ENCODE measurements at regions not wholly inside any gene's neighbourhood (a gene's known extent, or its start where the extent isn't known, plus 50 kb on each side); places are given as distances from the start of the nearest gene placed in this dataset.

DNA sequence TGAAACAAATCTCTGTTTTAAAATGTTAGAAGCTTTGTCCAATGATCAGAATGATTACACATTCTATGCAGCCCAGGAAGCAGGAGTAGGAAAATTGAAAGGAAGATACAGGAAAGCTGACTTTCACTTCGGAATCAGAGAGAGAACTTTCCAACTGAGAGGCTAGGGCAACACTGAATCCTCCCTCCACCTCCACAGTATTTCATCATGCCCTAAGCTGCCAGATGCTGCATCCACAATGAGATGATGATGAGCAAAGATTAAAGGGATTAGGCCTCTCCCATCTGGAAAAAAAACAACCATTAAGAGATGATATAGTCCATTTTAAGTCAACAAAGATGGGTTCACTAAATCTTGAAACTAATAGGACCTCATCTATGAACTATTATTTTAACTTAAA lies 215.6 kb downstream of the GPR37 start:
- peaks cover 10% of the 10 kb centered on the region for H3K4me1 Mint-ChIP-seq
- H3K4me3 ChIP-seq = no peak overlapping the region
- no peaks in the 10 kb centered on the region for H3F3A ChIP-seq (ENCODE audit: low read depth)
- H3K36me3 ChIP-seq = no peaks in the 10 kb centered on the region
- no peak overlapping the region for H2AFZ ChIP-seq (replicated peaks)
- no peak overlapping the region for H3K27ac ChIP-seq
- no peaks in the 10 kb centered on the region for H3K4me1 ChIP-seq
- no peak overlapping the region for H3K27ac Mint-ChIP-seq
- no peaks in the 10 kb centered on the region for H3K9me3 Mint-ChIP-seq
- no peak overlapping the region for H3K9ac ChIP-seq
- H3K27me3 ChIP-seq = no peaks in the 10 kb centered on the region
- no peak overlapping the region for H3K4me3 Mint-ChIP-seq
- H3K79me2 ChIP-seq (ENCODE audit: low read depth) = no peaks in the 10 kb centered on the region
- H3K4me2 ChIP-seq = no peak overlapping the region
- H3K9me3 ChIP-seq (ENCODE audit: low read depth) = no peaks in the 10 kb centered on the region
- no peak for DNase-seq (ENCODE audit: low spot score)
- no peaks in the 10 kb centered on the region for H3K36me3 Mint-ChIP-seq
- no peak for TF ChIP-seq EZH2 (IDR thresholded peaks at IDR 0.05)
- no peaks in the 10 kb centered on the region for H3K27me3 Mint-ChIP-seq (ENCODE audit: insufficient read depth, low read depth)
- H4K20me1 ChIP-seq (ENCODE audit: low read depth) = no peaks in the 10 kb centered on the region

DNA sequence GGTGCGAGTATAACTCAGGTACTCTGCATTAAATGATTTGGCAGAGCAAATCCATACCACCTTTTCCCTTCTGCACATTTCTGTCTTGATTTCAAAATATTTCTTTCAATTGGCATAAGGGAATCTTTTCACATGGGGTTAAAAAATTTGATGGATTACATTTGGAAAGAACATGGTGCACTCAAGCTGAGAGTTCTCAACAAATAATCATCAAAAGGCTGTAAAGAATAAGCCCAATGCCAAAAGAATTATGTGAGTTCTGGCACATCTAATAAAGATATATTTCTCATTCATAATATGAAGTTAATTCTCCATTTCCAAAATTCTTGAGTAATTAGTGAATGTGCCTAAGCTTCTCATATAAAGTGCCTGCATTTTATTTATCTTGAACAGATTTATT lies 223.1 kb downstream of the GPR37 start:
- Mint-ChIP-seq H3K36me3 (no peaks in the 10 kb centered on the region), H3K27me3 (ENCODE audit: insufficient read depth, low read depth) (no peaks in the 10 kb centered on the region), H3K4me3 (no peak overlapping the region), H3K4me1 (no peaks in the 10 kb centered on the region), H3K27ac (no peak overlapping the region), H3K9me3 (no peaks in the 10 kb centered on the region)
- TF ChIP-seq EZH2 (IDR thresholded peaks at IDR 0.05) (no peak), EZH2phosphoT487 (IDR thresholded peaks at IDR 0.05) (no peak)
- TF ChIP-seq, protein P1, sequence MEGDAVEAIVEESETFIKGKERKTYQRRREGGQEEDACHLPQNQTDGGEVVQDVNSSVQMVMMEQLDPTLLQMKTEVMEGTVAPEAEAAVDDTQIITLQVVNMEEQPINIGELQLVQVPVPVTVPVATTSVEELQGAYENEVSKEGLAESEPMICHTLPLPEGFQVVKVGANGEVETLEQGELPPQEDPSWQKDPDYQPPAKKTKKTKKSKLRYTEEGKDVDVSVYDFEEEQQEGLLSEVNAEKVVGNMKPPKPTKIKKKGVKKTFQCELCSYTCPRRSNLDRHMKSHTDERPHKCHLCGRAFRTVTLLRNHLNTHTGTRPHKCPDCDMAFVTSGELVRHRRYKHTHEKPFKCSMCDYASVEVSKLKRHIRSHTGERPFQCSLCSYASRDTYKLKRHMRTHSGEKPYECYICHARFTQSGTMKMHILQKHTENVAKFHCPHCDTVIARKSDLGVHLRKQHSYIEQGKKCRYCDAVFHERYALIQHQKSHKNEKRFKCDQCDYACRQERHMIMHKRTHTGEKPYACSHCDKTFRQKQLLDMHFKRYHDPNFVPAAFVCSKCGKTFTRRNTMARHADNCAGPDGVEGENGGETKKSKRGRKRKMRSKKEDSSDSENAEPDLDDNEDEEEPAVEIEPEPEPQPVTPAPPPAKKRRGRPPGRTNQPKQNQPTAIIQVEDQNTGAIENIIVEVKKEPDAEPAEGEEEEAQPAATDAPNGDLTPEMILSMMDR (IDR thresholded peaks at IDR 0.05) = no peak
- Histone ChIP-seq H3K27ac (no peak overlapping the region), H3K4me1 (no peaks in the 10 kb centered on the region), H3F3A (ENCODE audit: low read depth) (no peaks in the 10 kb centered on the region), H3K4me3 (no peak overlapping the region), H4K20me1 (ENCODE audit: low read depth) (no peaks in the 10 kb centered on the region), H3K9ac (no peak overlapping the region), H3K79me2 (ENCODE audit: low read depth) (no peaks in the 10 kb centered on the region), H3K36me3 (no peaks in the 10 kb centered on the region), H3K9me3 (ENCODE audit: low read depth) (no peaks in the 10 kb centered on the region), H3K27me3 (no peaks in the 10 kb centered on the region), H3K4me2 (no peak overlapping the region), H2AFZ (replicated peaks) (no peak overlapping the region)
- no peak for DNase-seq (ENCODE audit: low spot score)

- no peaks in the 10 kb centered on the region for H3F3A ChIP-seq (ENCODE audit: low read depth)
- no peak overlapping the region for H3K9ac ChIP-seq
- H3K27me3 ChIP-seq = no peaks in the 10 kb centered on the region
- H3K4me1 Mint-ChIP-seq = peaks cover 8% of the 10 kb centered on the region
- no peak overlapping the region for H3K4me3 Mint-ChIP-seq
- TF ChIP-seq EZH2phosphoT487 (IDR thresholded peaks at IDR 0.05) (no peak), EZH2 (IDR thresholded peaks at IDR 0.05) (no peak)
- TF ChIP-seq, protein P1 (IDR thresholded peaks at IDR 0.05) = no peak
- no peak overlapping the region for H3K27ac Mint-ChIP-seq
- no peak overlapping the region for H3K27ac ChIP-seq
- H2AFZ ChIP-seq (replicated peaks) = no peak overlapping the region
- no peaks in the 10 kb centered on the region for H3K36me3 Mint-ChIP-seq
- H3K79me2 ChIP-seq (ENCODE audit: low read depth) = no peaks in the 10 kb centered on the region
- no peaks in the 10 kb centered on the region for H3K36me3 ChIP-seq
- peaks cover 10% of the 10 kb centered on the region for H3K4me1 ChIP-seq
- no peaks in the 10 kb centered on the region for H4K20me1 ChIP-seq (ENCODE audit: low read depth)
- no peak overlapping the region for H3K4me2 ChIP-seq
- H3K4me3 ChIP-seq = no peak overlapping the region
- DNase-seq (ENCODE audit: low spot score) = no peak
- no peaks in the 10 kb centered on the region for H3K9me3 ChIP-seq (ENCODE audit: low read depth)
- H3K9me3 Mint-ChIP-seq = no peaks in the 10 kb centered on the region
- H3K27me3 Mint-ChIP-seq (ENCODE audit: insufficient read depth, low read depth) = no peaks in the 10 kb centered on the region
These were observed 229.3 kb downstream of the GPR37 start for GRCh38 chr7:124536156-124536762.

DNA sequence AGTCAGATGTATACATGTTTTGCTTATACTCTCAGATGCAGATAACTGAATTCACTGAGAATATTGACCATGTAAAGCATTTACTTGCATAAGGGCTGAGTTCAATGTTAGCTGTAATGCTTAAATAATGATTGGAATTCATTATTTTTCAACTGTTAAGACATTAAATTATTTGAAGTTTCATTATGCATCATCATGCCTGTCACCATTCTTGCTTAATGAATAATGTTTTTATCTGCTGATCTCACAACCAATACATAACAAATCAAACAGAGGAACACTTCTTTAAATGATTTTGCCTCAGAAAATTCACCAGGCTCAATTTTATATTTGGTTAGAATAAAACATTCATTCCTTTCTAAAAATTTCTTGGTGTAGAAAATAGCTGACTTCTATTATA lies 233.4 kb downstream of the GPR37 start:
- H3K9me3 Mint-ChIP-seq = peaks cover 10% of the 10 kb centered on the region
- TF ChIP-seq, protein P1 (IDR thresholded peaks at IDR 0.05) = no peak
- TF ChIP-seq EZH2 (IDR thresholded peaks at IDR 0.05) (no peak), EZH2phosphoT487 (IDR thresholded peaks at IDR 0.05) (no peak)
- H3K36me3 ChIP-seq = no peaks in the 10 kb centered on the region
- DNase-seq (ENCODE audit: low spot score) = no peak
- peaks cover 10% of the 10 kb centered on the region for H3K4me1 ChIP-seq
- no peak overlapping the region for H2AFZ ChIP-seq (replicated peaks)
- no peak overlapping the region for H3K4me3 Mint-ChIP-seq
- H3K4me3 ChIP-seq = no peak overlapping the region
- no peak overlapping the region for H3K27ac Mint-ChIP-seq
- H4K20me1 ChIP-seq (ENCODE audit: low read depth) = no peaks in the 10 kb centered on the region
- no peaks in the 10 kb centered on the region for H3K9me3 ChIP-seq (ENCODE audit: low read depth)
- H3K4me2 ChIP-seq = no peak overlapping the region
- no peaks in the 10 kb centered on the region for H3K27me3 ChIP-seq
- H3K27ac ChIP-seq = no peak overlapping the region
- H3K36me3 Mint-ChIP-seq = no peaks in the 10 kb centered on the region
- peaks cover 2% of the 10 kb centered on the region for H3K27me3 Mint-ChIP-seq (ENCODE audit: insufficient read depth, low read depth)
- peaks cover 8% of the 10 kb centered on the region for H3K4me1 Mint-ChIP-seq
- no peaks in the 10 kb centered on the region for H3K79me2 ChIP-seq (ENCODE audit: low read depth)
- no peak overlapping the region for H3K9ac ChIP-seq
- no peaks in the 10 kb centered on the region for H3F3A ChIP-seq (ENCODE audit: low read depth)
